Upper lobe of left lung (tissue), 4 donors: ENCODE measurements at regions not wholly inside any gene's neighbourhood (a gene's known extent, or its start where the extent isn't known, plus 50 kb on each side); places are given as distances from the start of the nearest gene placed in this dataset.

ENCODE experiments used
- CTCF ChIP-seq, 6 experiments: fragments of 450-650 bp in 4 of 6; fragments of 200-600 bp in 2 of 6; sonication (generic) in 2 of 6; IDR thresholded peaks; one replicate each; pipeline ENCODE4 v1.5.1; 2016 to 2019; ENCODE audit warnings: antibody characterized with exemption in 6 of 6
- POLR2A ChIP-seq, 4 donors: fragments of 450-650 bp; IDR thresholded peaks; one replicate each; pipeline ENCODE4 v1.5.1; 2016 to 2017; ENCODE audit warnings: antibody characterized with exemption in 4 of 4, mild to moderate bottlenecking in 2 of 4
- POLR2AphosphoS5 ChIP-seq, 2 donors: sonication (generic); formaldehyde crosslinking; IDR thresholded peaks; one replicate each; pipeline ENCODE4 v1.5.1; 2017; ENCODE audit warnings: antibody characterized with exemption in 2 of 2

- TF ChIP-seq CTCF (IDR thresholded peaks at IDR 0.05) (no peak), POLR2A (IDR thresholded peaks at IDR 0.05) (no peak), POLR2AphosphoS5 (IDR thresholded peaks at IDR 0.05) (no peak)
Observed at GRCh38 chr1:98454666-98455065, 206.9 kb upstream of the SNX7 start.
